Stimulated activated CD4-positive, alpha-beta T cell treated with anti-CD3 and anti-CD28 coated beads, TNF-alpha, amount 100 ng/mL, for 1 hour (primary cell): ENCODE measurements at regions not wholly inside any gene's neighbourhood (a gene's known extent, or its start where the extent isn't known, plus 50 kb on each side); places are given as distances from the start of the nearest gene placed in this dataset.

Source experiments
- DNase-seq, 3 donors: peaks; one replicate each; pipeline ENCODE4 v3.0.0-alpha.2; 2020; ENCODE audit warnings: low read depth in 3 of 3, low spot score in 1 of 3

DNA sequence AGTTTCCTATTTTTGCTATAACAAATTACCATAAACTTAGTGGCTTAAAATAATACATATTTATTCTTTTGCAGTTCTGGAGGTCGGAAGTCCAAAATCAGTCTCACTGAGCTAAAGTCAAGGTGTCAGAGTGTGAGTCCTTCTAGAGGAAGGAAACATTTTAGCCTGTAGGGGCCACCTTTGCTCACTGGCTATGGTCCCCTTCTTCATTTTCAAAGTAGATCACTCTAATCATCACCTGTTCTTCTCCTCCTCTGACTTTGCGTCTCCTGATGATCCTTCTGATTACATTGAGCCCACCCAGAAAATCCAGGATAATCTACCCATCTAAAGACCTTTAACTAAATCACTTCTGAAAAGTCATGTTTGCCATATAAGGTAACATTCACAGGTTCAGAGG, 534.4 kb upstream of the SALL1 start:
- DNase-seq: no peak

DNA sequence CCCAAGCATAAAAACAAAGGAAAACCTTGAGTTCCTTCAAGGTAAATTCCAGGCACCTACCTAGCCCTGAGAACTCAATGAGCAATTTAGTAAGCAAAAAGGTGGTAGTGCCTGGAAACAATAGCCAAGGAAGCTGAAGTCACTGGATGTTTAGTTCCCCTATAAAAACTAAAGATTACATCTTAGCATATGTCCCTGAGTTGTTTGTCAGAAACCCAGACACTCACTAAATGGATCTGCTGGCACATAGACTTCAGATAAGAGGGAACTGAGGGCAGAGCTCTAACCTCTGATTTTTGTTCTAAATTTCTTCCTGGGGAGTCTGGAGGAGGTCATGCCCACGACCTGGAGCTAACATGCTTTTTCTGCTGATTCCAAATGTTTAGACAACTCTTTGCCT, 532.8 kb upstream of the SALL1 start:
- no peak for DNase-seq

DNA sequence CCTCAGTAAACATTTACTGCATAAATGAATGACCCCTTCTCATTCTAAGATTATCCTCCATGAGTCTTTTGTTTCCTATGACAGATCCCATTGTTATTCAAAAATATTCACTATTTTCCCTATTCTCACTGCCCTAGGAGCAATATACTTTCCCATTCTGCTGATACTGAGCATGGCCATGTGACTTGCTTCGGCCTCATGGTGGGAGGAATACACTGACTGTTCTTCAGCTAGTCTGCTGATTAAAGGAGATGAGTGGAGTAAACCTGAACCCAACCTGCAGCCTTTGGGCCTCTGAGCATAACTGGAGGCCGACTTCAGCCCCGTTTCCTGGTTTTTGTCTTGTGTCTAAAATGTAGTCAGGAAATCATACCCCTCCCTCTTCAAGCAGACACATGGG, 531.8 kb upstream of the SALL1 start:
- no peak for DNase-seq

DNA sequence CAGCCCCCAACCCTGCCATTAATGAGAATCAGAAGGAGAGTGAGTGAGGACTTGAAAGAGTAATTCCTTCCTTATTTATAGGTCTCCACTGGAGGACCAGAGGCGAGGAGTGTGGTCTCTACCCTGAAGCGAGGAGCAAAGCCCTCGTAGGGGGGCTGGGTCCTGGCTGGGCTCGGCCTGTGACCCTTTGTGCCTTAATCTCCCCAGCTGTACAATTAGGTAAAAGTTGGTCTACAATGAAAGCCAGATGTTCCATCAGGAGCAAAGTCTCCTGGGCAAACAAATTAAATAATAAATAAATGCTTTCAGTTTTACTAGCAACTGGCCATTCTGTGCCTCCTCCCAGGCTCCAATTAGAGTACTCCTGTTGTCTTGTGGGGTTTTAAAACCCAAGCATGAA, 523.5 kb upstream of the SALL1 start:
- DNase-seq: no peak

DNA sequence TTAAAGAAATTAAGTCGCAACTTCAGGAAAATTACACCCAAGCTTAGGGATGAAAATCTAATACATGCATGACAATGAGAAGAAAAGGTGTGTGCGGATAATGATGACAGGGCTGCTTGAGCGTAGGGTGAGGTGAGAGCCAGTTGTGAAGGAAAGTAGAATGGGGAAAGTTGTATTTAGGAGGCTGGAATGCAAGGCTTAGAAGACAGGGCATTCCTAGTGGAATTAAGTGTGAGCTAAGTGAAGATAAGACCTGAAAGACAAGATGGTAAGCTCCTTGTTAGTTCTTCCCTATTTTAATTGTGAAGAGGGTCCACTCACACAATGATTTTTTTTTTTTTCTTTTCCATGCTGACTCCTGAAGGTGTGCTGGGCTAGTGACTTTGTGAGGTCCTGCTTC, 519.5 kb upstream of the SALL1 start:
- DNase-seq: no peak

DNA sequence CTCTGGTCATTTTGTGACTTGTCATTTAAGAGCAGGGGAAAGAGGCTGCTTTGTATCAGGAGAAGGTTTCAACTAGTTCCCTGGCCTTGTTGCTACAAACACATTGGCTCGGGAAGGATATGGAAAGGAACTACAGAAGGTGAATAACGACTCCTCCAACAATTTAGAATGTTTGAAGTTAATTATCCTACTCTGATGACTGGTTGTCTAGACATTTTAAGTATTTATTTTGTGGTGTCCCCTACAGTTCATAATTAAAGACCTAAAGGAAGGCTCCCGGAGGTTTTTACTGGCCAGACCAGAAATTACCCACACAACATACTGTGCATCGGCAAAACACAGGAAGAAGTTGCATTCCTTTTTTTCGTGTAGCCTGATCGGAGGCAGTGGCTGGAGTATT, 515.8 kb upstream of the SALL1 start:
- DNase-seq: no peak

DNA sequence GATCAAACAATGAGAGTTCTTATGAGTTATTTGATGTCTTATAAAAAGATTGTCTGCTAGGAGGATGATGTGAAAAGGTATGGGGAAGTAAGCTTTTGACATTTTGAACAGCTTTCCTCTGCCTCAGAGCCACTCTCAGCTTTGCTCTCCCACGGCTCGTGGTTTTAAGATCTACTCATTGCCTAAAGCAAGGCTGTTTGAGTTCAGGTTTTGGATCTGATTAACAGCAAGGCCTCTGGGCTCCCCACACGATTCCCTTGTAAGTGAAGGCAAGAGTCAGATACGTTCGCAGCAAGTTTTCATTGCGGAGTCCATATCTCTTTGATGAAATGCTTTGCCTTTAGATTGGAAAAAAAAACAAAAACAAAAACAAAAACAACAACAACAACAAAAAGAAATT, 515.0 kb upstream of the SALL1 start:
- DNase-seq: no peak

DNA sequence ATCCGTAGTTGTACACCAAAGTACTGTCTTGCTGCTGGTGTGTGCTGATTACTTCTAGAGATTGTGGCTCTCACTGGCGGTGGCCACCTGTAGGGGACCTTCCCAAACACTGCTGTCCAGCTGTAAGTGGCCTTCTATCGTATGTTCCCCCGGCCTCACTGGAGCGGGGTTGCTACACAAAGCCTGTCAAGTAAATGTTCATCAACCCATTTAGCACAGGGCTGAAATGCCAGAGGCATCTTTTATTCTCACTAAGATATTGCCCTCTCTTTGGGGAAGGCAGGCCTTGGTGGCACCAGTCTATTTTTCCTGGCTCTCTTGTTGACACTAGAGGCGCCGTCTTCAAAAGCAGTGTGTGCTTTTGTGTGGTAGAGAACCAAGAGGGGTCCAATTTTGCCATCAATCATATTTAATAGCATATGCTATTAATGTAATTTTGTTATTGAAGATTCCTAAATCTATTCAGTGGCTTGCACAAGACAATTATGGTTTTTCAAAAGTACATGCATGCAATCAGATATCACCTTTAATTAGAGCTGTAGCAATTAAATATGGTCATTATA, 514.4 kb upstream of the SALL1 start:
- DNase-seq: no peak

DNA sequence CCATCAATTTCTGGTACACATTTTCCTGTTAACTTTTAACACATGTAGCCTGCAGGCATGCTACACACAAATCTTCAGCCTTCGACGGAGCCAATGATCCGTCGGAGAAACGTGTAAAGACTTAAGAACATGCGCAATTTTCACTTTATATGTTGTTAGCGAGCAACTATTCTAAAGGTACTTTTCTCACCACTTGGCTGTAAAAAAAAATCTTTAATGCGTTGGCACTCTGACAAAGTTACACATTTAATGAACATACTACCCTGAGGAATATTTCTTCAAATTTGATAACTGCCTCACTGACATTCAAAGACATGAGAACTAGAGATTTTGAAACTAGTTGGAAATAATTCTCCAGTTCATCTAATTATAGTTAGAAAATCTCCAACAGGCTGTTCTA, 507.5 kb upstream of the SALL1 start:
- DNase-seq: no peak

DNA sequence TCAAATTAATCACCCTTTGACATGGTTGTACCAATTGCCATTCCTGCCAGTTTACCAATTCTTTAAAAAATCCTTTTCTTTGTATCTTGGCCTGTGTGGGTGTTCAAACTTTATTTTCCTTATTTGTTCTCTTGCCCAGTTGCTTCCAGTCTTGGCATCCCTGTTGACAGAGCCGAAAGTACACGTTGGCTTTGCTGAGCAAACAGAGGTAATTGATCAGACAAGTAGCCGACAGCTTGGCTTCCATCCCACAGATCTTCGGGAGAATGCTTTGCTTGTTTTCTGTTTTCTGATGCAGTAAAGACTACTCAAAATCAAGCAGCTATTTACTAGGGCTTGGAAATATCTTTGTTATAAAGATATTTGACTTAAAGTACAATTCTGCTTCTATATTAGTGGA, 506.8 kb upstream of the SALL1 start:
- no peak for DNase-seq

DNA sequence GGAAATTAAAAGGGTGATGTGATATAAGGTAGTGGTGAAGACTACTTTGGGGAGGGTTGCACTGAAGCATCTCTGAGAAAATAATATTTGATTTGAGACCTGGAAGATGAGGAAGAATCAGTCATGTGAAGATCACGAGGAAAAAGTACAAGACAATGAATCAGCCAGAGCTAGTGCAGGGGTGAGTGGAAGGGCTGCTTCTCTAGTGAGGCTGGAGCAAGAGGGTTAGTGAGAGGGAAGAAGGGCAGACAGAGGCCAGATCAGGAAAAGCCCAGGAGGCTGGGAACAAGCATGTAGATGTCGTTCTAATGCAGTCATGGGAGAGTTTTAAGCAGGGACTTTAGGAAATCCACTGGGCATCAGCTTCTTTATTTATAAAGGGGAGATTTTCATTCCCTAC, 504.2 kb upstream of the SALL1 start:
- DNase-seq: no peak

DNA sequence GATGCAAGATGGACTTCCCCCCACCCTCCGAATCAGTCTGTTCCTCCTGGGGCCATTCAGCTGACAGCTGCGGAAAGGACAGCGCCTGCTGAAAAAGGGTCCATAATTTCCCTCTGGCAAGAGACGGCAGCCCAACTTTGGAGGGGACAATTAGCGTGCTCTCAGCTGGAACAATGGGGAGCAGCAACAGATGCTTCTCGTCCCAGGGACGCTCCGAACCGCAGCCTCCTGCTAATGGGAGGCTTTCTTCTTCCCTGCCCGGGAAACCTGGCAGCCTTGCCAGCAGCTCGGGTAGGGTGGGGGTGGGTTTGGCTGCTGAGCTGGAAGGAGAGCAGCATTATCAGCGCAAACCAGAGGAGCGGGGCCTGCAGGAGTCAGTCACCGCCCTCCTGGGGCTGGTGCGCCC, 500.0 kb upstream of the SALL1 start:
- no peak for DNase-seq

DNA sequence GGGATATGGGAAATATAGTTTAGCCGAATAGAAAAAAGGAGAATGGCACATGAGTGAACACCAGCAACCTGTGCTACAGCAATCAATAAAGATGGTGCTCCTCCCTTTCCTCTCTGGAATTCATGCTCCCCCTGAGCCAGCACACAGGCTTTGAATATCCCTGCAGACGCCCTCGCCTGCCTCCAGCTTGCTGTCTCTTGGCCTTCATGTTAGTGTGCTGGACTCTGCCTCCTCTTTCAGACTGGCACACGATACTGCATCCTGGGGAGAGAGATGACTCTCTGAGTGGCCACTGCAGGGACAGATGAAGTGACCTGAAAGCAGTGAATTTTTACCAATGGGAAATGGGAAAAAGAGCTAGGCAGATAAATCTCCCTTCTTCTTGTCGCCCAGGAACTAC, 498.6 kb upstream of the SALL1 start:
- no peak for DNase-seq

DNA sequence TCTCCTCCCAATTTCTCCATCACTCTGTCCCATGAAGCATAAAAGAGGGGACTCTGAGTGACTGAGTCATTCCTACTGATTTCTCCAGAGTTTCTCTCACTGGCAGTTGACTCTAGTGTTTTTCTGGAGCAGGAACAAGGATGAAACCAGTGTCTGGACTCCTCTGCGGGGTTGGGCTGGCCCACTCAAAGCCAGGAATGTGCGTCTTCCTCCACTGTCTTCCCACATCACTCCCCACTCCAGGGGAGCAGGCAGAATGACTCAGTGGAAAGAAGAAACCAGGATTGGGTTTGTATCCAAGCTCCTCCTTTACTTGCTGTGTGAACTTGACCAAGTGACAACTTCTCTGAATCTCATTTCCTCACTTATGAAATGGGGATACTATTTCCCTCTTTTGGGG, 497.5 kb upstream of the SALL1 start:
- no peak for DNase-seq

DNA sequence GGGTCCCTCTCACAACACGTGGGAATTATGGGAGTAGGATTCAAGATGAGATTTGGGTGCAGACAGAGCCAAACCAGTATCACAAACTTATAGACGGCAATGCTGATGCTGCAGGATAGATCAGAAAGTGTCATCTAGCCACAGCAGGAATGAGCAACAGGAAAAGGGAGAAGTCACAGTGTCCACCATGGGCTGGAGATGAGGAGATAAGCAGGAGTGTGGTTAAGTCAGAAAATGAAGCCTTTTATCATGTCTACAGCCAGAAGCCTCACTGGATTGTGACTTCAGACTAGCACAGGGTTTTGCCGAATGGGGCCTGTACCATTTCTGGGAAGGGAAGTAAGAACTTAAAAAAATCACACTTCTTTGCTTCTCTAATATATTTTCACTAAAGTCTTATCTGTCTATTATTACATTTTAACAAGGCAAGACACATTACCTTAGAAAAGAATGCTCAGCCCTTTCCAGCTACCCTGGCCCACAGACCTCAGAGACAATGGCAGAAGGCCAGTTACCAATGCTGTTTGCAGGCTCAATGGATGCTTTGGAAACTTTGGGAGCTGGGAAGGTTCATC, 490.2 kb upstream of the SALL1 start:
- no peak for DNase-seq

DNA sequence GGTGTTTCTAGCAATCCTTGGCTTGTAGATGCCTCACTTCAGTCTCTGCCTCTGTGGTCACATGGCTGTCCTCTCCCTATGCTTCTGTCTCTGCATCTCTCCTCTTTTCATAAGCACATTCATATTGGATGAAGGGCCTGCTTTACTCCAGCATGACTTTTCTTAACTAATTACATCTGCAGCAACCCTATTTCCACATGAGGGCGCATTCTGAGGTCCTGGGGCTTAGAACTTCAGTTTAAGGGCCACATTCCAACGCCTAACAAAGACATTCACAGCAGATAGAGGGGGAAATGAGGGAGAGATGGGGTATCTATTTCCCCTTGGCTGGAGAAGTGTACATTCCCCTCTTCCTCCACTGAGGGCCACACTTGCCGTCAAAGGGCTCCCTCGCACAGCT, 489.1 kb upstream of the SALL1 start:
- no peak for DNase-seq

DNA sequence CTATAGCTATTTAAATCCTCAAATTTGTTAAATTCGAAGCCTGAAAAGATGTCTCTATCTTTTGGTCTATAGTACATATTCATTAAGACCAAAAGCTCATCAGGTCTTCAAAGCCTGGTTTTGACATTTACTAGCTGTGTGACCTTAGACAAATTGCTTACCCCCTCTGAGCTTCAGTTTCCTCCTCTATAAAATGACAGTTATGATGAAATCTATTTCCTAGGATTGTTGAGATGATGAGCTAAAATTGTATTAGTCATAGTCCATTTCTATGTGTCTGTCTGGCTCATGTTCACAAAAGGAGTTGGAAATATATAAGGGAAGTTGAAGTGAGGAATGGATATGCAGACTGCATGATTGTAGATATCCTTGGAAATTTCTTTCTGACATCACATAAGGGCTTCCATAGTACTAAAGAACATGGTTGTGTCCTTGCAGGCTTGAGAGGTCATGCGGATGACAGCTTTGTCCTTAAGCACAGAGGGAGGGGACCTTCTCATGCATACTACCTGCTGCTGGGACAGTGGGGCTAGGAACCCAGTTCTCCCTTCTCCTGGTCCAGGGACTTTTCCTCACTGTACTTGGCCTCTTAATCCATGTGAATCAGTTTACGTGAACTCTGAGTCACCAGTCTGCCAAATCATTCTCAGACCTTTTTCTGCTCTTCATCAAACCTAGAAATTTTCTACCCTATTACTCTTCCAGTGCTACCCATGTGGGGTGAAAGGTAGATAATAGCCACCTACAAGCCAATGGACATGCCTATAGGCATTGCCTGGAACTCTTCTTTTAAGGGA, 487.5 kb upstream of the SALL1 start:
- no peak for DNase-seq

DNA sequence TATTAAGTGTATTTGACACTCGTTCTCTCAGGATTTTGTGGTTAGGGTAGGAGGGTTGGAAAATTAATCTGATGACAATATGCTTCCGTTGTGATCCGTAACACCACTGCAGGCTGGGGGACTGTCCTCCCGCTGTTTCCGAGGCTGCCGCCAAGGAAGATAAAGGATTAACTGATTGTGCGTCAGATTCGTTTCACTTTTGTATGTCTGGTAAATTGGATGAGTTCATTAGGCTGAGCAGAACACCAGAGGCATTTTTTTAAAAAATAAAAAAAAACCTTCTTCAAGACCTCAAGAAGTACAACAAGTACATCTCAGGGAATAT, 486.7 kb upstream of the SALL1 start:
- DNase-seq: no peak

DNA sequence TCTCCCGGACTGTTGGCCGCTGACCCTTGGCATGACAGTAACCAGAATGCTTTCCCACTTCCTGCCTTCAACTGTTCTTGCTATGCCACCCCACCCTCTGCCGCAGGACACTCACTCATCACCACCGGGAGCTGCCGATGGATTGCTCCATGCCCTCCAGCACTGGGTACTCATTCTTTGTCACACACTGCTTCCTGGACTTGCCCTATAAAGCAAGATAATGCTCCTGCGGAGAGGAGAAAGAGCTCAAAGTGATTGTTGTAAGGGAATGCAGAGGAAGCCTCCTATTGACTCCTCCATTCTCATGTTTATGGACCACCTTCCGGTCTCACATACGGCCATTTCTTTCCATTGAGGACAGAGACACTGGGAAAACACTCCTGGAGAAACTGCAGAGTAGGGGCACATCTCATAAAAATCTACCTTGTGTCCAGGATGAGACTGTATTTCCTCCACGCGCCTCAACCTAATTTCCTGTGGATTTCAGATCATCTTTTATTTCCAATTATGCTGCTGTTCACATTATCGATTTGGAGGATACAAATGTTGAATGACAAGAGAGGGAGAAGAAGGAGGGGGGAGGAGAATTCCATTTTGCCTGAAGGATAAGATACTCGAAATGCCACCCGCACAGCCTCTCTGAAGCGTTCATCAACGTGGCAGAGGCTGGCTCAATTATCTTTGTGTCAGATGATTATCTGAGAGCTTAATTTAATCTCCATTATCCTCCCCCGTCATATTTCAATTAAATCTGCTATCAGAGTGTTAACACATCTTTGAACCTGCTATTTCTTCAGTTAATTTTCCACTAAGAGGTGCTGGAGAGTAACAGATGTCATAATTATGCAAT, 486.1 kb upstream of the SALL1 start:
- DNase-seq: no peak

DNA sequence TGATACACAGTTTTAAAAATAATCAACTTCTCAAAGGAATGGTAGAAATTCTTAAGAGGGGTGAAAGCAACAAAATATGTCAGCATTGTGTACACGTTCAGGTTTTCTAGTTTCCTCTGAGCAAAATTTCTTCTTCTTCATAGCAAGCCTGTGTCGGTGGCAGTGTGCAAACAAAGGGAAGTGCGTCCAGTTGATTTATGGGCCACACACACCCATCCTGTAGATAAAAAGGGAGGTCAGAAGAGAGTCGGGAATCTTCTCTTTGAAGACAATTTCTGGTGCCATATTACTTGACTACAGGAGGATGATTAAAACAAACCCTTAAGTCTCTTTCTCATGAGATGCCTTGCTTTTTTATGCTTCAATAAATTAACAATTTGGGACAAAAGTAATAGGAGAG, 484.1 kb upstream of the SALL1 start:
- DNase-seq: no peak

DNA sequence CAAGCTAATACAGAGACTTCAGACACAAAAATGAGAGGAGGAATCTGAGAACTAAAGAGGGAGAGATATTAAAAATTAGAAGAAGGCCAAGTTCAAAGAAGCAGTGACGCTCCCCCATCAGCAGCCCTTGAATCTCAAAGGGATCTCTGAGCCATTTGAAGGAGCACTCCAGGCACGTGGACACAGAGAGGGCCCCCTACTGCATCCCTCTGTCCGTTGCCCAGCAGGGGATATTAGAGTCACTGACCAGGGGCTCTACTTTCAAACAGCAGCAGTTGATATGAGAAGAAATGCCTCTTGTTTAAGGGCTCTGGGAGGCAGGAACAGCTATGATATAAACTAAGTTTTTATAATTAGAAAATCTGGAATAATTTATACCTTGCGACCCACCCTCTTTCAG, 479.0 kb upstream of the SALL1 start:
- no peak for DNase-seq

DNA sequence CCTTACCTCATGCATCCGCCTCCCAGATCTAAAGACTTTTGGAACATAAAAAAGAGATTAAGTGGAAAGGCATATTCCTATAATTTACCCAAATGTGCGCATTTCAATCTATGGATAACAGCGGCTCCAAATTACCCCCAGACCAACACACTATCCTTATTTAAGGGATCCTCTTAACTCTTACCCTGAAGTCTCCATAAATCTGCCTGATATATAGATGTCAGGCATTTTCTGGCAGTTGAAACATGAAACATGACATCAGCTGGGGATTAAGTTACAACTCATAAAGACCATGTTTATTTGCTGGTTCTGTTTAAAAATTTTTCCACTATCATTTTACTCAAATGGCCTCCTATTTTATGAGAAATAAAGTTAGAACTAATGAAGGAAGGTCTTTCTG, 478.5 kb upstream of the SALL1 start:
- DNase-seq: no peak
